SK-N-SH (cell line): ENCODE measurements at regions not wholly inside any gene's neighbourhood (a gene's known extent, or its start where the extent isn't known, plus 50 kb on each side); places are given as distances from the start of the nearest gene placed in this dataset.

Experiments used
- CTCF ChIA-PET: fragments of 300-600, 350-600 bp; formaldehyde crosslinking; extraction: SDS; loops from one replicate; lab custom pipeline; 2021; lab: Yijun Ruan, JAX
- POLR2A ChIA-PET: fragments of 350-600 bp; sonication (Branson Sonifier 250); formaldehyde crosslinking; extraction: SDS; loops from one replicate; lab custom pipeline; 2020; ENCODE audit warnings: antibody characterized with exemption, inconsistent platforms; lab: Yijun Ruan, JAX
- DNase-seq: peaks from one replicate; pipeline ENCODE4 v3.0.0; 2012
- H2AFZ ChIP-seq: fragments of 200-600 bp; sonication (generic); 2 replicates; pipeline ENCODE4 v1.8.1; 2016; ENCODE audit warnings: antibody characterized with exemption, mild to moderate bottlenecking, low read depth
- H3F3A ChIP-seq: fragments of 200-600 bp; sonication (generic); replicated peaks from 2 replicates; pipeline ENCODE3; 2016; ENCODE audit warnings: antibody characterized with exemption, mild to moderate bottlenecking; ENCODE audit not compliant: insufficient read depth
- H3K27ac ChIP-seq, 2 experiments: fragments of 200-500 bp in 1 of 2; fragments of 200-600 bp in 1 of 2; sonication (Bioruptor generic) in 1 of 2; sonication (generic), shearing (Covaris generic) in 1 of 2; 2 replicates each; pipeline versions ENCODE4 v1.5.1 to v1.6.1; 2014 to 2016; ENCODE audit warnings: low read depth in 2 of 2, inconsistent platforms in 1 of 2, low read length in 1 of 2, mild to moderate bottlenecking in 1 of 2, mixed read lengths in 1 of 2
- H3K27me3 ChIP-seq: fragments of 200-600 bp; sonication (generic), shearing (Covaris generic); 2 replicates; pipeline ENCODE4 v1.6.1; 2016; ENCODE audit warnings: mixed run types; ENCODE audit not compliant: insufficient read depth
- H3K36me3 ChIP-seq, 2 experiments: fragments of 200-500 bp in 1 of 2; fragments of 200-600 bp in 1 of 2; sonication (Bioruptor generic) in 1 of 2; sonication (generic) in 1 of 2; replicated peaks in 1 of 2; 2 replicates each; pipeline versions ENCODE3 to v1.5.1; 2014 to 2016; ENCODE audit warnings: low read length in 1 of 2, mild to moderate bottlenecking in 1 of 2; ENCODE audit not compliant: insufficient read depth in 2 of 2, control insufficient read depth in 1 of 2
- H3K4me1 ChIP-seq, 2 experiments: fragments of 200-500 bp in 1 of 2; fragments of 200-600 bp in 1 of 2; sonication (Bioruptor generic) in 1 of 2; sonication (generic), shearing (Covaris generic) in 1 of 2; 2 replicates each; pipeline versions ENCODE4 v1.5.1 to v1.6.1; 2014 to 2016; ENCODE audit warnings: low read depth in 1 of 2, low read length in 1 of 2, mixed run types in 1 of 2; ENCODE audit not compliant: insufficient read depth in 2 of 2, control insufficient read depth in 1 of 2
- H3K4me2 ChIP-seq: fragments of 200-600 bp; sonication (generic), shearing (Covaris generic); 2 replicates; pipeline ENCODE4 v1.6.1; 2017; ENCODE audit warnings: mixed run types
- H3K4me3 ChIP-seq, 2 experiments: fragments of 200-500 bp in 1 of 2; fragments of 200-600 bp in 1 of 2; sonication (Bioruptor generic) in 1 of 2; sonication (generic), shearing (Covaris generic) in 1 of 2; 2 replicates each; pipeline versions ENCODE4 v1.5.1 to v1.8.1; 2014 to 2016; ENCODE audit warnings: low read depth in 2 of 2, inconsistent platforms in 1 of 2, low read length in 1 of 2, mild to moderate bottlenecking in 1 of 2, mixed read lengths in 1 of 2, moderate library complexity in 1 of 2
- H3K79me2 ChIP-seq: fragments of 200-600 bp; sonication (generic); 2 replicates; pipeline ENCODE4 v1.8.1; 2017; ENCODE audit warnings: mild to moderate bottlenecking; ENCODE audit not compliant: insufficient read depth
- H3K9ac ChIP-seq: fragments of 200-600 bp; sonication (generic); 2 replicates; pipeline ENCODE4 v1.6.1; 2017; ENCODE audit warnings: mixed run types
- H3K9me2 ChIP-seq: fragments of 200-600 bp; sonication (generic); 2 replicates; pipeline ENCODE4 v1.6.1; 2017; ENCODE audit warnings: mixed run types
- H3K9me3 ChIP-seq: fragments of 200-600 bp; sonication (generic); 2 replicates; pipeline ENCODE4 v1.6.1; 2017; ENCODE audit warnings: mixed run types, mild to moderate bottlenecking, moderate library complexity
- H4K20me1 ChIP-seq: fragments of 200-600 bp; sonication (generic); 2 replicates; pipeline ENCODE4 v1.6.1; 2017; ENCODE audit warnings: mild to moderate bottlenecking, mixed run types; ENCODE audit not compliant: insufficient read depth
- EP300 ChIP-seq, 2 experiments: IDR thresholded peaks; 2 replicates each; pipeline versions ENCODE4 v1.4.0 to v1.6.1; 2012; ENCODE audit warnings: borderline replicate concordance in 1 of 2, low read depth in 1 of 2, low read length in 1 of 2
- FOSL2 ChIP-seq: IDR thresholded peaks from 2 replicates; pipeline ENCODE4 v1.4.0; 2012; ENCODE audit warnings: low read depth, mild to moderate bottlenecking, moderate library complexity, borderline replicate concordance
- FOXJ3 ChIP-seq: sonication (generic); formaldehyde crosslinking; IDR thresholded peaks from 2 replicates; pipeline ENCODE4 v1.5.1; 2020; ENCODE audit warnings: mild to moderate bottlenecking, missing genetic modification reagents
- FOXM1 ChIP-seq: IDR thresholded peaks from 2 replicates; pipeline ENCODE4 v1.4.0; 2012; ENCODE audit warnings: low read depth, mild to moderate bottlenecking
- GATA2 ChIP-seq: sonication (generic); formaldehyde crosslinking; IDR thresholded peaks from 2 replicates; pipeline ENCODE4 v1.5.0; 2020; ENCODE audit warnings: mild to moderate bottlenecking, missing genetic modification reagents
- NFIC ChIP-seq: IDR thresholded peaks from 2 replicates; pipeline ENCODE4 v1.4.0; 2012; ENCODE audit warnings: borderline replicate concordance
- TCF12 ChIP-seq: IDR thresholded peaks from 2 replicates; pipeline ENCODE4 v1.4.0; 2012
- TEAD4 ChIP-seq: IDR thresholded peaks from 2 replicates; pipeline ENCODE4 v1.4.0; 2012; ENCODE audit warnings: mild to moderate bottlenecking, borderline replicate concordance; ENCODE audit not compliant: insufficient read depth
- YY1 ChIP-seq: IDR thresholded peaks from 2 replicates; pipeline ENCODE4 v1.4.0; 2012; ENCODE audit warnings: low read depth, mild to moderate bottlenecking
- WGBS: methylation state at CpG from one replicate; pipeline ENCODE4 v1.1.6; 2017; ENCODE audit warnings: low lambda C conversion rate; 5-methylcytosine and 5-hydroxymethylcytosine counted together
- TF ChIP-seq, protein P1 (sequence below): fragments of 200-600 bp; sonication (generic); IDR thresholded peaks from 2 replicates; pipeline ENCODE4 v1.6.1; 2017; ENCODE audit warnings: antibody characterized with exemption, mild to moderate bottlenecking, moderate library complexity
- TF ChIP-seq, protein P2 (sequence below): IDR thresholded peaks from 2 replicates; pipeline ENCODE4 v1.4.0; 2012; ENCODE audit warnings: low read depth
- TF ChIP-seq, protein P3 (sequence below): fragments of 150-350 bp; IDR thresholded peaks from 2 replicates; pipeline ENCODE4 v1.6.1; 2016; ENCODE audit warnings: mild to moderate bottlenecking, low read depth, low read length

DNA sequence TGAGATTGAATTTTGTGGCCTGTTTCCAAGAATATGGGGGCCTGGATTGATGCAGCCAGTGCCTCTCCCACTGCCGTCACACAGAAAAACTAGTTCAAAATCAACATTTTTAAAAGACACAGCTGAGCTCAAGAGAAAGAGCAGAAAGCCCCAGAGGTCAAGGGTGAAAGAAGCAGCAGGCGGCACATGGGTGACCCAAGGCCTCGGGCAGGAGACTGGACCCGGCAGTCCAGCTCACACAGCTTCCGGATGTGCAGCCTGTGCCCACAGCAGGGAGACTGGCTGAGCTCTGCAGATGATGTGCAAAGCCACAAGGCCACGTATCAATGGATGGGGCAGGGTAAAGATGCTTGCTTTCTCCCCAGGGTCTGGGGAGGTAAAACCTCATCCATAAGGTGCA is 50.4 kb upstream of the RNF32 start:
- Histone ChIP-seq H3K9ac (no peak overlapping the region), H3K27me3 (no peaks in the 10 kb centered on the region), H2AFZ (no peak overlapping the region), H3K4me1 (peaks cover 0 to 5% of the 10 kb centered on the region in 2 experiments; a peak in 1 of 4 replicates), H3F3A (no peaks in the 10 kb centered on the region), H3K9me2 (no peaks in the 10 kb centered on the region), H3K27ac (no peak overlapping the region), H3K4me3 (no peak overlapping the region), H3K36me3 (no peaks in the 10 kb centered on the region), H3K4me2 (no peak overlapping the region), H3K9me3 (no peaks in the 10 kb centered on the region), H3K79me2 (no peaks in the 10 kb centered on the region), H4K20me1 (no peaks in the 10 kb centered on the region)
- TF ChIP-seq FOSL2 = no peak
- TF ChIP-seq YY1 = no peak
- no peak for TF ChIP-seq NFIC
- ChIA-PET POLR2A (no interaction called here), CTCF (no interaction called here)
- DNase-seq = no peak
- 54% methylated on average over 6 of the region's 6 CpGs for WGBS

DNA sequence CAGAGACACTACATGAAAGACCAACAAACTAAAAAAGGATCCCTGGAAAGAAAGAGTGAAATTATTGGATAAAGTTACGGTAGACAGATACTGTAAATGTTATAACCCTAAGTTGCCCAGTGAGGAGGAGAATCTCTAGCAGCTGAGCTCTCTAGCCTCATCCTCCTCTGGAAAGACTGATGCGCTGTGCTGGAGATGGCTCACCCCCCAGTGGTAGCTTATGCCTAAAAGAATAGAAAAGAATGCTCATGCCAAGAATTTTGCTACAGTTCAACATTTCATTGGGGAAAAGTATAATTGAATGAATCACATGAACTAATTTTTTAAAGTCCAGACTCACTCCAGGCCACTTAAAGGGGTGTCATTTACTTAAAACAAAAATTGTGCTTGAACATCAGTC is 50.8 kb upstream of the RNF32 start:
- TF ChIP-seq GATA2 = no peak
- TF ChIP-seq, protein P1, sequence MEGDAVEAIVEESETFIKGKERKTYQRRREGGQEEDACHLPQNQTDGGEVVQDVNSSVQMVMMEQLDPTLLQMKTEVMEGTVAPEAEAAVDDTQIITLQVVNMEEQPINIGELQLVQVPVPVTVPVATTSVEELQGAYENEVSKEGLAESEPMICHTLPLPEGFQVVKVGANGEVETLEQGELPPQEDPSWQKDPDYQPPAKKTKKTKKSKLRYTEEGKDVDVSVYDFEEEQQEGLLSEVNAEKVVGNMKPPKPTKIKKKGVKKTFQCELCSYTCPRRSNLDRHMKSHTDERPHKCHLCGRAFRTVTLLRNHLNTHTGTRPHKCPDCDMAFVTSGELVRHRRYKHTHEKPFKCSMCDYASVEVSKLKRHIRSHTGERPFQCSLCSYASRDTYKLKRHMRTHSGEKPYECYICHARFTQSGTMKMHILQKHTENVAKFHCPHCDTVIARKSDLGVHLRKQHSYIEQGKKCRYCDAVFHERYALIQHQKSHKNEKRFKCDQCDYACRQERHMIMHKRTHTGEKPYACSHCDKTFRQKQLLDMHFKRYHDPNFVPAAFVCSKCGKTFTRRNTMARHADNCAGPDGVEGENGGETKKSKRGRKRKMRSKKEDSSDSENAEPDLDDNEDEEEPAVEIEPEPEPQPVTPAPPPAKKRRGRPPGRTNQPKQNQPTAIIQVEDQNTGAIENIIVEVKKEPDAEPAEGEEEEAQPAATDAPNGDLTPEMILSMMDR = no peak
- TF ChIP-seq EP300 (IDR thresholded peaks at IDR 0.05; ENCODE audit: borderline replicate concordance in 1 of 2, low read depth in 1 of 2, low read length in 1 of 2) = no peak
- no peak for TF ChIP-seq FOXM1
- no peak for TF ChIP-seq TEAD4
- no peak for TF ChIP-seq FOXJ3 (CRISPR knock-in tag)
- TF ChIP-seq, protein P2, sequence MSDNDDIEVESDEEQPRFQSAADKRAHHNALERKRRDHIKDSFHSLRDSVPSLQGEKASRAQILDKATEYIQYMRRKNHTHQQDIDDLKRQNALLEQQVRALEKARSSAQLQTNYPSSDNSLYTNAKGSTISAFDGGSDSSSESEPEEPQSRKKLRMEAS = no peak
- TF ChIP-seq, protein P3, sequence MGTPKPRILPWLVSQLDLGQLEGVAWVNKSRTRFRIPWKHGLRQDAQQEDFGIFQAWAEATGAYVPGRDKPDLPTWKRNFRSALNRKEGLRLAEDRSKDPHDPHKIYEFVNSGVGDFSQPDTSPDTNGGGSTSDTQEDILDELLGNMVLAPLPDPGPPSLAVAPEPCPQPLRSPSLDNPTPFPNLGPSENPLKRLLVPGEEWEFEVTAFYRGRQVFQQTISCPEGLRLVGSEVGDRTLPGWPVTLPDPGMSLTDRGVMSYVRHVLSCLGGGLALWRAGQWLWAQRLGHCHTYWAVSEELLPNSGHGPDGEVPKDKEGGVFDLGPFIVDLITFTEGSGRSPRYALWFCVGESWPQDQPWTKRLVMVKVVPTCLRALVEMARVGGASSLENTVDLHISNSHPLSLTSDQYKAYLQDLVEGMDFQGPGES = no peak
- TF ChIP-seq TCF12 = no peak
- Histone ChIP-seq H3K79me2 (no peaks in the 10 kb centered on the region), H3K9me2 (no peaks in the 10 kb centered on the region), H3K9me3 (no peaks in the 10 kb centered on the region), H3K9ac (no peak overlapping the region), H2AFZ (no peak overlapping the region), H3K27ac (no peak overlapping the region), H3K27me3 (no peaks in the 10 kb centered on the region), H4K20me1 (no peaks in the 10 kb centered on the region), H3K4me3 (no peak overlapping the region), H3K4me1 (peaks cover 0 to 5% of the 10 kb centered on the region in 2 experiments; a peak in 1 of 4 replicates), H3K36me3 (no peaks in the 10 kb centered on the region), H3K4me2 (no peak overlapping the region), H3F3A (no peaks in the 10 kb centered on the region)
- 54% methylated on average over 2 of the region's 2 CpGs for WGBS
- CTCF ChIA-PET = no interaction called here
- POLR2A ChIA-PET = no interaction called here
- DNase-seq = no peak
